ENCODE measurements at regions not wholly inside any gene's neighbourhood (a gene's known extent, or its start where the extent isn't known, plus 50 kb on each side); places are given as distances from the start of the nearest gene placed in this dataset.

GRCh38 chr1:23639460-23640095, 52.0 kb upstream of the RPL11 start:
- TF ChIP-seq CTCF (IDR thresholded peaks at IDR 0.05) = no peak
- Histone ChIP-seq H3K9me3 (no peaks in the 10 kb centered on the region), H3K4me3 (ENCODE audit: low read depth in 1 of 2, low read length in 1 of 2) (no peak overlapping the region)

GRCh38 chr1:23638786-23639241, 52.8 kb upstream of the RPL11 start:
- TF ChIP-seq CTCF (IDR thresholded peaks at IDR 0.05) = no peak
- Histone ChIP-seq H3K4me3 (ENCODE audit: low read depth in 1 of 2, low read length in 1 of 2) (no peak overlapping the region), H3K27me3 (peaks cover 54% of the 10 kb centered on the region), H3K4me1 (ENCODE audit: control insufficient read depth in 1 of 2, insufficient read depth in 1 of 2, low read depth in 1 of 2, low read length in 1 of 2) (peaks cover 6 to 13% of the 10 kb centered on the region in 2 experiments), H3K27ac (no peak overlapping the region), H3K36me3 (no peaks in the 10 kb centered on the region), H3K9me3 (no peaks in the 10 kb centered on the region)

More at GRCh38 chr1:23639460-23640095, 52.0 kb upstream of the RPL11 start:
- H3K36me3 ChIP-seq = no peaks in the 10 kb centered on the region
- H3K4me1 ChIP-seq (ENCODE audit: control insufficient read depth in 1 of 2, insufficient read depth in 1 of 2, low read depth in 1 of 2, low read length in 1 of 2) = peaks cover 6 to 13% of the 10 kb centered on the region in 2 experiments
- no peak overlapping the region for H3K27ac ChIP-seq
- peaks cover 56% of the 10 kb centered on the region for H3K27me3 ChIP-seq

GRCh38 chr1:23638188-23638619, 53.4 kb upstream of the RPL11 start:
- H3K36me3 ChIP-seq = no peaks in the 10 kb centered on the region
- peaks cover 54% of the 10 kb centered on the region for H3K27me3 ChIP-seq
- no peak overlapping the region for H3K4me3 ChIP-seq (ENCODE audit: low read depth in 1 of 2, low read length in 1 of 2)
- H3K9me3 ChIP-seq = no peaks in the 10 kb centered on the region
- no peak for TF ChIP-seq CTCF (IDR thresholded peaks at IDR 0.05)
- no peak overlapping the region for H3K27ac ChIP-seq
- peaks cover 6 to 13% of the 10 kb centered on the region in 2 experiments for H3K4me1 ChIP-seq (ENCODE audit: control insufficient read depth in 1 of 2, insufficient read depth in 1 of 2, low read depth in 1 of 2, low read length in 1 of 2)

GRCh38 chr1:23636009-23636408, 55.6 kb upstream of the RPL11 start:
- no peaks in the 10 kb centered on the region for H3K36me3 ChIP-seq
- H3K27ac ChIP-seq = no peak overlapping the region
- no peak for TF ChIP-seq CTCF (IDR thresholded peaks at IDR 0.05)

GRCh38 chr1:23634840-23635651, 56.6 kb upstream of the RPL11 start:
- no peak overlapping the region for H3K27ac ChIP-seq
- no peaks in the 10 kb centered on the region for H3K9me3 ChIP-seq

More at GRCh38 chr1:23636009-23636408, 55.6 kb upstream of the RPL11 start:
- peaks cover 60% of the 10 kb centered on the region for H3K27me3 ChIP-seq
- H3K9me3 ChIP-seq = no peaks in the 10 kb centered on the region
- H3K4me1 ChIP-seq (ENCODE audit: control insufficient read depth in 1 of 2, insufficient read depth in 1 of 2, low read depth in 1 of 2, low read length in 1 of 2) = peaks cover 6 to 13% of the 10 kb centered on the region in 2 experiments
- H3K4me3 ChIP-seq (ENCODE audit: low read depth in 1 of 2, low read length in 1 of 2) = no peak overlapping the region

More at GRCh38 chr1:23634840-23635651, 56.6 kb upstream of the RPL11 start:
- TF ChIP-seq CTCF (IDR thresholded peaks at IDR 0.05) = peak; percentile 90
- H3K4me3 ChIP-seq (ENCODE audit: low read depth in 1 of 2, low read length in 1 of 2) = peak overlapping the region; percentile 19 to 21
- peaks cover 60% of the 10 kb centered on the region for H3K27me3 ChIP-seq
- H3K36me3 ChIP-seq = no peaks in the 10 kb centered on the region
- H3K4me1 ChIP-seq (ENCODE audit: control insufficient read depth in 1 of 2, insufficient read depth in 1 of 2, low read depth in 1 of 2, low read length in 1 of 2) = peaks cover 6 to 13% of the 10 kb centered on the region in 2 experiments

All from neutrophil (primary cell).